NT2/D1 (cell line): ENCODE measurements at regions not wholly inside any gene's neighbourhood (a gene's known extent, or its start where the extent isn't known, plus 50 kb on each side); places are given as distances from the start of the nearest gene placed in this dataset.
"Not testable (repeated sequence)": the region's sequence is repeated elsewhere in the genome, so short reads cannot be mapped to it uniquely, and the experiment has no call there.

Source experiments
- DNase-seq: peaks from one replicate; pipeline ENCODE4 v3.0.0-alpha.2; 2011; ENCODE audit warnings: low read depth, low spot score
- H3K27me3 ChIP-seq: 2 replicates; pipeline ENCODE4 v1.6.0; 2011; ENCODE audit warnings: mild to moderate bottlenecking; ENCODE audit not compliant: insufficient read length, insufficient read depth
- H3K36me3 ChIP-seq: 2 replicates; pipeline ENCODE4 v1.6.1; 2011; ENCODE audit warnings: mild to moderate bottlenecking, low read length, mixed read lengths; ENCODE audit not compliant: insufficient read depth, insufficient read length
- H3K4me1 ChIP-seq: 2 replicates; pipeline ENCODE4 v1.5.1; 2011; ENCODE audit not compliant: insufficient read depth, insufficient read length
- H3K4me3 ChIP-seq: 2 replicates; pipeline ENCODE4 v1.5.1; 2011; ENCODE audit warnings: low read depth; ENCODE audit not compliant: insufficient read length
- H3K9ac ChIP-seq: 2 replicates; pipeline ENCODE4 v1.6.0; 2011; ENCODE audit warnings: low read depth; ENCODE audit not compliant: insufficient read length
- H3K9me3 ChIP-seq: 2 replicates; pipeline ENCODE4 v1.5.1; 2011; ENCODE audit warnings: mild to moderate bottlenecking, low read length; ENCODE audit not compliant: insufficient read depth
- SUZ12 ChIP-seq: IDR thresholded peaks from 2 replicates; pipeline ENCODE4 v1.6.1; 2011; ENCODE audit not compliant: insufficient read length, insufficient read depth; ENCODE audit errors: extremely low read depth
- YY1 ChIP-seq: IDR thresholded peaks from 2 replicates; pipeline ENCODE4 v1.6.1; 2011; ENCODE audit not compliant: insufficient read length, insufficient read depth
- ZNF274 ChIP-seq: IDR thresholded peaks from 2 replicates; pipeline ENCODE4 v1.6.1; 2011; ENCODE audit warnings: mild to moderate bottlenecking, low read depth, low read length

GRCh38 chr2:15694589-15694986, 102.9 kb downstream of the DDX1 start:
- no peaks in the 10 kb centered on the region for H3K27me3 ChIP-seq
- H3K9ac ChIP-seq: no peak overlapping the region
- H3K9me3 ChIP-seq: no peaks in the 10 kb centered on the region; the same call in 1 of the 2 replicates
- H3K4me1 ChIP-seq: no peaks in the 10 kb centered on the region
- H3K4me3 ChIP-seq: no peak overlapping the region
- no peak for DNase-seq
- TF ChIP-seq SUZ12: no peak
- TF ChIP-seq ZNF274: no peak
- TF ChIP-seq YY1: no peak
- H3K36me3 ChIP-seq: no peaks in the 10 kb centered on the region

- H3K27me3 ChIP-seq: no peaks in the 10 kb centered on the region
- no peaks in the 10 kb centered on the region; the same call in 1 of the 2 replicates for H3K9me3 ChIP-seq
- TF ChIP-seq SUZ12: no peak
- TF ChIP-seq ZNF274: no peak
- TF ChIP-seq YY1: no peak
- no peaks in the 10 kb centered on the region for H3K4me1 ChIP-seq
- no peaks in the 10 kb centered on the region for H3K36me3 ChIP-seq
- no peak overlapping the region for H3K9ac ChIP-seq
- H3K4me3 ChIP-seq: no peak overlapping the region
- no peak for DNase-seq
Measured at GRCh38 chr2:15695582-15696330, 104.1 kb downstream of the DDX1 start.

- H3K9me3 ChIP-seq, H3K27me3 ChIP-seq: not testable (repeated sequence)
Measured at GRCh38 chr2:15696606-15697170, 105.0 kb downstream of the DDX1 start.

GRCh38 chr2:15700131-15700530, 108.5 kb downstream of the DDX1 start:
- Histone ChIP-seq H3K9ac (no peak overlapping the region), H3K9me3 (no peaks in the 10 kb centered on the region; the same call in 1 of the 2 replicates), H3K4me1 (no peaks in the 10 kb centered on the region), H3K4me3 (no peak overlapping the region), H3K36me3 (no peaks in the 10 kb centered on the region), H3K27me3 (no peaks in the 10 kb centered on the region)
- TF ChIP-seq SUZ12 (no peak), ZNF274 (no peak), YY1 (no peak)
- no peak for DNase-seq

More at GRCh38 chr2:15696606-15697170, 105.0 kb downstream of the DDX1 start:
- not testable (repeated sequence) for H3K36me3 ChIP-seq, H3K9ac ChIP-seq, H3K4me3 ChIP-seq, DNase-seq, H3K4me1 ChIP-seq

GRCh38 chr2:15700599-15701340, 109.1 kb downstream of the DDX1 start:
- Histone ChIP-seq H3K9ac (no peak overlapping the region), H3K36me3 (no peaks in the 10 kb centered on the region), H3K4me1 (no peaks in the 10 kb centered on the region), H3K9me3 (no peaks in the 10 kb centered on the region; the same call in 1 of the 2 replicates), H3K4me3 (no peak overlapping the region), H3K27me3 (no peaks in the 10 kb centered on the region)
- no peak for TF ChIP-seq SUZ12
- no peak for TF ChIP-seq ZNF274
- no peak for TF ChIP-seq YY1
- DNase-seq: no peak

- Histone ChIP-seq H3K4me3 (no peak overlapping the region), H3K27me3 (no peaks in the 10 kb centered on the region), H3K36me3 (no peaks in the 10 kb centered on the region), H3K9ac (no peak overlapping the region), H3K9me3 (no peaks in the 10 kb centered on the region; the same call in 1 of the 2 replicates), H3K4me1 (no peaks in the 10 kb centered on the region)
- no peak for DNase-seq
- TF ChIP-seq YY1 (no peak), SUZ12 (no peak), ZNF274 (no peak)
Measured at GRCh38 chr2:15701341-15701907, 109.8 kb downstream of the DDX1 start.

GRCh38 chr2:15701991-15702390, 110.3 kb downstream of the DDX1 start:
- Histone ChIP-seq H3K9me3 (no peaks in the 10 kb centered on the region; the same call in 1 of the 2 replicates), H3K9ac (no peak overlapping the region), H3K36me3 (no peaks in the 10 kb centered on the region), H3K27me3 (no peaks in the 10 kb centered on the region), H3K4me3 (no peak overlapping the region), H3K4me1 (no peaks in the 10 kb centered on the region)
- no peak for TF ChIP-seq YY1
- TF ChIP-seq SUZ12: no peak
- no peak for TF ChIP-seq ZNF274
- DNase-seq: no peak
